MM.1S (cell line): ENCODE measurements at regions not wholly inside any gene's neighbourhood (a gene's known extent, or its start where the extent isn't known, plus 50 kb on each side); places are given as distances from the start of the nearest gene placed in this dataset.

Experiments used
- EZH2 ChIP-seq: fragments of 300-600 bp; sonication (generic); optimal IDR thresholded peaks from 2 replicates; pipeline ENCODE3; 2017; ENCODE audit warnings: low read depth, mild to moderate bottlenecking, antibody characterized with exemption, low read length, mixed read lengths
- TF ChIP-seq, protein P1 (sequence below): fragments of 300-600 bp; sonication (generic); IDR thresholded peaks from 2 replicates; pipeline ENCODE4 v1.5.1; 2016; ENCODE audit warnings: antibody characterized with exemption, low read length, mixed read lengths

DNA sequence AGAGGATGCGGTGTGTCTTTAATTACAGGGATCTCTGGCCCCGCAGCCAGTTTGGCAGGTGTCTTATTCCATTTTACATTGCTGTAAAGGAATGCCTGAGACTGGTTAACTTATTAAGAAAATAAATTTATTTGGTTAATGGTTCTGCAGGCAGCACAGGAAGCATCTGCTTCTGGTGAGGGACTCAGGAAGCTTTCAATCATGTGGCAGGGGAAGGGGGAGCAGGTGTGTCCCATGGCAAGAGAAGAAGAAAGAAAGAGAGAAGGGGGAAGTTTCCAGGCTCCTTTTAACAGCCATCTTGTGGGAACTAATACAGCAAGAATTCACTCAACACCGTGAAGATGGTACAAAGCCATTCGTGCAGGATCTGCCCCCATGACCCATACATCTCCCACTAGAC, 128.0 kb upstream of the CRBN start:
- TF ChIP-seq, protein P1, sequence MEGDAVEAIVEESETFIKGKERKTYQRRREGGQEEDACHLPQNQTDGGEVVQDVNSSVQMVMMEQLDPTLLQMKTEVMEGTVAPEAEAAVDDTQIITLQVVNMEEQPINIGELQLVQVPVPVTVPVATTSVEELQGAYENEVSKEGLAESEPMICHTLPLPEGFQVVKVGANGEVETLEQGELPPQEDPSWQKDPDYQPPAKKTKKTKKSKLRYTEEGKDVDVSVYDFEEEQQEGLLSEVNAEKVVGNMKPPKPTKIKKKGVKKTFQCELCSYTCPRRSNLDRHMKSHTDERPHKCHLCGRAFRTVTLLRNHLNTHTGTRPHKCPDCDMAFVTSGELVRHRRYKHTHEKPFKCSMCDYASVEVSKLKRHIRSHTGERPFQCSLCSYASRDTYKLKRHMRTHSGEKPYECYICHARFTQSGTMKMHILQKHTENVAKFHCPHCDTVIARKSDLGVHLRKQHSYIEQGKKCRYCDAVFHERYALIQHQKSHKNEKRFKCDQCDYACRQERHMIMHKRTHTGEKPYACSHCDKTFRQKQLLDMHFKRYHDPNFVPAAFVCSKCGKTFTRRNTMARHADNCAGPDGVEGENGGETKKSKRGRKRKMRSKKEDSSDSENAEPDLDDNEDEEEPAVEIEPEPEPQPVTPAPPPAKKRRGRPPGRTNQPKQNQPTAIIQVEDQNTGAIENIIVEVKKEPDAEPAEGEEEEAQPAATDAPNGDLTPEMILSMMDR = no peak
- TF ChIP-seq EZH2 = no peak
